HL-60 (cell line): ENCODE measurements at regions not wholly inside any gene's neighbourhood (a gene's known extent, or its start where the extent isn't known, plus 50 kb on each side); places are given as distances from the start of the nearest gene placed in this dataset.

Experiments
- POLR2AphosphoS5 ChIP-seq: IDR thresholded peaks from 2 replicates; pipeline ENCODE4 v1.6.1; 2012; ENCODE audit warnings: low read depth
- REST ChIP-seq: IDR thresholded peaks from 2 replicates; pipeline ENCODE4 v1.6.1; 2012; ENCODE audit warnings: low read depth; ENCODE audit not compliant: insufficient replicate concordance
- SPI1 ChIP-seq: IDR thresholded peaks from 2 replicates; pipeline ENCODE4 v1.6.1; 2012; ENCODE audit warnings: low read depth, mild to moderate bottlenecking, borderline replicate concordance
- TF ChIP-seq, protein P1 (sequence below): IDR thresholded peaks from one replicate; pipeline ENCODE4 v1.5.1; 2011; ENCODE audit warnings: low read length, control low read depth, inconsistent platforms; ENCODE audit not compliant: insufficient read depth

DNA sequence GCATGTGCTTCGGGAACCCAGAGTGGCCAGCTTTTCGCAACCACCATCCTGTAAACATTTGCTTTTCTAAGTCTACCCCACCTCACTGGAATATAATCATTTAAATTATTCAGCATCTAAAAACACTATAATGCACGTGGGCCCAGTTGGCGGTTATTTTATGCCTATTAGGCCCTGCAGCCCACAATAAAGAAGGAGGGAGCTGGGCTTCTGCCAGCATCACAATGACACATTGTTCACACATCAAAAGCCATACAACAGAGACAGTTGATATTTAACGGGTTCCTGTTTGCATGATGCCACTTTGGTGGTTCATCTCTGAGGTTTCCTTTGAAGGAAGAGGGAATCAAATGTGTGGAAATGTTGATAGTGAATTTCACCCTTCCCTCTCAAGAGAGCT lies 916.0 kb upstream of the CELF4 start:
- TF ChIP-seq SPI1 (no peak), POLR2AphosphoS5 (no peak), REST (no peak)
- TF ChIP-seq, protein P1, sequence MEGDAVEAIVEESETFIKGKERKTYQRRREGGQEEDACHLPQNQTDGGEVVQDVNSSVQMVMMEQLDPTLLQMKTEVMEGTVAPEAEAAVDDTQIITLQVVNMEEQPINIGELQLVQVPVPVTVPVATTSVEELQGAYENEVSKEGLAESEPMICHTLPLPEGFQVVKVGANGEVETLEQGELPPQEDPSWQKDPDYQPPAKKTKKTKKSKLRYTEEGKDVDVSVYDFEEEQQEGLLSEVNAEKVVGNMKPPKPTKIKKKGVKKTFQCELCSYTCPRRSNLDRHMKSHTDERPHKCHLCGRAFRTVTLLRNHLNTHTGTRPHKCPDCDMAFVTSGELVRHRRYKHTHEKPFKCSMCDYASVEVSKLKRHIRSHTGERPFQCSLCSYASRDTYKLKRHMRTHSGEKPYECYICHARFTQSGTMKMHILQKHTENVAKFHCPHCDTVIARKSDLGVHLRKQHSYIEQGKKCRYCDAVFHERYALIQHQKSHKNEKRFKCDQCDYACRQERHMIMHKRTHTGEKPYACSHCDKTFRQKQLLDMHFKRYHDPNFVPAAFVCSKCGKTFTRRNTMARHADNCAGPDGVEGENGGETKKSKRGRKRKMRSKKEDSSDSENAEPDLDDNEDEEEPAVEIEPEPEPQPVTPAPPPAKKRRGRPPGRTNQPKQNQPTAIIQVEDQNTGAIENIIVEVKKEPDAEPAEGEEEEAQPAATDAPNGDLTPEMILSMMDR, result no peak
